ENCODE measurements at regions not wholly inside any gene's neighbourhood (a gene's known extent, or its start where the extent isn't known, plus 50 kb on each side); places are given as distances from the start of the nearest gene placed in this dataset.
"Not testable (repeated sequence)": the region's sequence is repeated elsewhere in the genome, so short reads cannot be mapped to it uniquely, and the experiment has no call there.

DNA sequence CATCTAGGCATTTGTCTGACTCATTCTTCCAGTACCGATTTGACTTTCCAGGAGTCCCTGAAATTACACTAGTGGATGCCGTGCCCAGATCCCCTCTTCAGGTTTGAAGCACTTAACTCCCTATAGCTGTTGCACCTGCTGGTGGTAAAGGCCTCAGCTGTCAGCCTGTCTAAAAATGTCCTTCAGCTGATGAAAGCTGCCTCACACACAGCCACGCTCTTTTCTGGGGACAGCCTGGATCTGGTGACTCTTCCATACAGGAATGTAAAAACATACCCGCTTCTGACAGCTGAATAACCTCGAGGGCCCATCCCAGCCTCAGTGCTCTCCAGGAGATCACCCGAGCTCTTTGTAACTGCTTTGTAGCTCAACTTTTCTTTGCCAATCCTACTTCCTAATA is 534.1 kb upstream of the GRM7 start:
- DNase-seq: no peak

DNA sequence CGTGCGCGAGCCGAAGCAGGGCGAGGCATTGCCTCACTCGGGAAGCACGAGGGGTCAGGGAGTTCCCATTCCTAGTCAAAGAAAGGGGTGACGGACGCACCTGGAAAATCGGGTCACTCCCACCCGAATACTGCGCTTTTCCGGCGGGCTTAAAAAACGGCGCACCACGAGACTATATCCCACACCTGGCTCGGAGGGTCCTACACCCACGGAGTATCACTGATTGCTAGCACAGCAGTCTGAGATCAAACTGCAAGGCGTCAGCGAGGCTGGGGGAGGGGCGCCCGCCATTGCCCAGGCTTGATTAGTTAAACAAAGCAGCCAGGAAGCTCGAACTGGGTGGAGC is 520.0 kb upstream of the GRM7 start:
- DNase-seq: not testable (repeated sequence)

DNA sequence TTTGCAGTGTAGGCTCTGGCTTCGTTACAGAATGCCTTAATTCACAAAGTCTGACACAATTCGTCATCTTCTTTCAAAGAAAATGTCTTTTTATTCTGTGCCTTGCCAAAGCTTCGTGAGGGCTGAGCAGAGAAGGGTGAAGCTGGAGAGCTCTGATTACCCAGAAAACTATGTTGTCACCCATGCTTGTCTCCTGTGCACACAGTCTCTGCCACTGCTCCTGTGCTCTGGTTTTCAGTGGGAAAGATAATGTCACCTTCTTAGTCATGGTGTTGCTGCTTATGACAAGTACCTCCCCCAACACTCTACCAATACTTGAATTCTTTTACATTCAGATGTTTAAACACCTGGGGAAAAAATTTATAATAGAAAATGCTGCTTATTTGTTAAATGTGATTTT is 509.2 kb upstream of the GRM7 start:
- no peak for DNase-seq

DNA sequence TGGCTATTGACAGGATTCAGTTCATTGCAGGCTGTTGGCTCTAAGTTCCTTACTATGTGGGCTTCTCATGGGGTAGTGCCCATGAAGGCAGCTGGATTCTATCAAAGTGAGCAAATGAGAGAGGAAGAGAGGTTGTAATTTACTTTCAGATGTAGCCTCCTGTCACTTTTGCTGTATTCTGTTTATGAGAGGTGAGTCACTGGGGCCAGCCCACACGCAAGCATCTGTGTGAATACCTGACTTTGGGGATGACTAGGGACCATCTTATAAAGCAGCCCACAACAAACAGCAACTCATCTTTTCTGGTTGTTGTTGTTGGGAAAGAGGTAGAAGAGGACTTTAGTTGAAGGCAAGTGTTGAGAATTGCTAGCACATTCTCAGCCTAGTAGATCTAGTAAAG is 506.3 kb upstream of the GRM7 start:
- DNase-seq: no peak

DNA sequence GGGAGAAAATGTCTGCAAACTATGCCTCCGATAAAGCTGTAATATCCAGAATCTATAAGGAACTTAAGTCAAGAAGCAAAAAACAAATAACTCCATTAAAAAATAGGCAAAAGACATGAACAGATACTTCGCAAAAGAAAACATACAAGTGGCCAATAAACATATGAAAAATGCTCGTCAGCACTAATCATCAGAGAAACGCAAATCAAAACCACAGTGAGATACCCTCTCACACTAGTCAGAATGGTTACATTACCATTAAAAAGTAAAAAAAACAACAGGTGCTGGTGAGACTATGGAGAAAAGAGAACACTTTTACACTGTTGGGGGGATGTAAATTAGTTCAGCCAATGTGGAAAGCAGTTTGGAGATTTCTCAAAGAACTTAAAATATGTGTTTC is 498.5 kb upstream of the GRM7 start:
- DNase-seq: no peak

DNA sequence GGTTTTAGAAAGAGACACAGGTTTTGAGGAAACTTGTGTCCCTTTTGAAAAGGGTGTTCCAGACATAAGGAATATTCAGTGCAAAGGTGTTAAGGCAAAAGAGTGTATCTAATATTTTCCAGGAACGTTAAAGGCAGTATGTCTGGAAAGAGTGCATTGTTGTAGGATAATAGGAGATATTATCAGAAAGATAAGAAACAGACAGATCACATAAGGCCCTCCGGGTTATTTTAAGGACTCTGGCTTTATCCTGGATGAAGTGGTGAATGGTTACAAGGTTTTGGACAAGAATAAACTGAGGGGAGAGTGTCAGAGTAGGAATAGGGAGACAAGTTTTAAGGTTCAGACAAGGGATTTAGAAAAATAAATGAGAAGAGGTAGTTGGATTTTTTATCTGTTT is 493.7 kb upstream of the GRM7 start:
- no peak for DNase-seq

DNA sequence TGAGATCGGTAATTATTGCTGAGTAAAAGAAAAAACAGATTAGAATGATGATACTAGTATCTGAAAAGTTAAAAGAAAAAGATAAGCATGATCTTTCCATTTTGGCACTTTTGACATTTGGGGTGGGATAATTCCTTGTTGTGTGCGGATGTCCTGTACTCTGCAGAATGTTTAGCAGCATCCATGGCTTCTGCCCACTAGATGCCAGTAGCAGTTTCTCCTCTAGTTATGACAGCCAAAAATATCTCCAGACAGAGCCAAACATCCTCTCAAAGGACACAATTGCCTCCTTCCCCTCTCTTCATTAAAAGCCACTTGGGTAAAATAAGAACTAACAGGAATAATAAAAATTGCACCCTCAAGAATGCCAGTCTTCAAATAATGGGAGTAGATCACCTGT is 468.8 kb upstream of the GRM7 start:
- DNase-seq: no peak

DNA sequence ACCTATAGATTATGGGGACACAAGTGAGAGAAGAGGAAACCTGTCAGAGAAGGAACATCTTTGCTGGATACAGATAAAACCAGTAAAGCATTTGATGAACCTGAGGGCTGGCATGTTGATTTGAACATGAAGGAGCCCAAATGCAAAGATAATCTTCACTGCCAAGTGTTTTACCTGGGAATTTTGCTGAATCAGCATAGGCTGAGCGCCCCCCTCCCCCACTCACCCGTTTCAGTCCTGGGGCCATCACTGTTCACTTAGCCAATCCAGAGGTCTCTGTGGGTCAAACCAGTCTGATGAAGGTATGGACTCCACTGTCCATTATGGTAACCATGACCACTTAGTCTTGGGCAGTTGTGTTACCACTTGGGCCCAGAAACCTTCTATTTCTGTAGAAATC is 466.0 kb upstream of the GRM7 start:
- DNase-seq: no peak

DNA sequence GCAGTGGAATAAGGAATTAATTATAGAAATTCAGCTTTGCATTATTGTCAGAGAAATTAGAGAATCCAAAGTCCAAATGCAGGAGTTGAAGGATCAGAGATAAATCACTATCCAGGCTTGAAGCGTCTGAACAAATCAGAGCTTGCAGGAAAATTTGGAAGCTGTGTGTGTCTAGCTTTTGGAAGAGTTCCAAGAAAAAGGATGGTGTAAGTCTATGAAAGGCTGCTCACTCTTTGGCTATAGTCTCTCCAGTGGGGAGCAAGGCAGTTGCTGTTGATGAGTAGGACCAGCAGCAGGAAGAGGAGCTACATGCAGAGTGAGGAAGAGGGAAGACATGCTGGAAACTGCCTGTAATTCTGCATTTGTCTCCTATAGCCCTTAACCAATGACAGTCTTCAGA is 464.3 kb upstream of the GRM7 start:
- DNase-seq: no peak

DNA sequence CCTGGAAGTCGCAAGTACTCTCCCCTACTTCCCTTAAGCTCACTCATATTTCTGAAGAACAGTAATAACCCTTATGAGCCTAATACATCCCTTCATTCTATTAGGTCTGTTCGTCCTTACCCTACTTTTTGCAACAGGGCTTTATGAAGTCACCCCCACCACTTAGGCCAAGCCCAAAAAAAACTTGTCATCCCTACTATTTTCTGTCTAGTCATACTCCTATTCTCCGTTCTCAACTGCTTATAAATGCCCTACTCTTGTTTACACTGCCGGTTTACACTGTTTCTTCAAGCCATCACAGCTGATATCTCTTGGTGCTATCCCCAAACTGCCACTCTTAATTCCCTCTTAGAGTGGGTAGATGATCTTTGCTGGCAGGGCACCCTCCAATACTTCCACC is 458.2 kb upstream of the GRM7 start:
- not testable (repeated sequence) for DNase-seq

DNA sequence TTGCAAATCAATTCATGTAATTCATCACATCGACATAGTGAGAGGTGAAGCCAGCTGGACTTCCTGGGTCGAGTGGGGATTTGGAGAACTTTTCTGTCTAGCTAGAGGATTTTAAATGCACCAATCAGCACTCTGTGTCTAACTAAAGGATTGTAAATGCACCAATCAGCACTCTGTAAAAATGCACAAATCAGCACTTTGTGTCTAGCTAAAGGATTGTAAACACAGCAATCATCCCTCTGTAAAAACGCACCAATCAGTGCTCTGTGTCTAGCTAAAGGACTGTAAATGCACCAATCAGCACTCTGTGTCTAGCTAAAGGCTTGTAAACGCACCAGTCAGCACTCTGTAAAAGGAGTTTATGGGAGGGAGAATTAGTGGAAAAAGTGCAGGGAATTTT is 454.0 kb upstream of the GRM7 start:
- not testable (repeated sequence) for DNase-seq

DNA sequence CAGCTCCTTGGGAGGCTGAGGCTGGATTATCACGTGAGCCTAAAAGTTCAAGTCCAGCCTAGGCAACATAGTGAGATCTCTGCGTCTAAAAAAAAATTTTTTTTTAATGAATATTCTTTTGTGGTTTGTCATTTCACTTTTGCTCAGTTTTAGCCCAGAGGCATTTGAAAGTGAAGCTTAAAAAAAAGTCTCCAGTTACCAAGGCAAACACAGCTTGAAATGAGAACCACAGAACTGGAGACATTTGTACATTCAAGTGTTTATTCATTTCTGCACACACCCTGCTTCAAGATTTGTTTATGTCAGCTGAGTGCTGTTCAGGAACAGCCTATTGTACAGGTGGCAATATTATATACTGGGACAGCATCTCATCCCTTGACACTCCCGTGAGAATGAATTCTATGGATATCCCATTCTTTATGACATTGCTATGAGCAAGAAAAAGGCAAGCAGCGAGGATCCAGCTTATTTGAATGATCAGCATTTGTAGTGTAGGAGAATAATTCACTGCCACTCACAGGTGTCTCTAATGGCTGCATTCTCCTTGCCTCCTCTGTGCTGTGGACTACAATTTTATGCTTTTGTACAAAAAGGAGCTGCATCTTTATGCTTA is 444.8 kb upstream of the GRM7 start:
- DNase-seq: no peak

DNA sequence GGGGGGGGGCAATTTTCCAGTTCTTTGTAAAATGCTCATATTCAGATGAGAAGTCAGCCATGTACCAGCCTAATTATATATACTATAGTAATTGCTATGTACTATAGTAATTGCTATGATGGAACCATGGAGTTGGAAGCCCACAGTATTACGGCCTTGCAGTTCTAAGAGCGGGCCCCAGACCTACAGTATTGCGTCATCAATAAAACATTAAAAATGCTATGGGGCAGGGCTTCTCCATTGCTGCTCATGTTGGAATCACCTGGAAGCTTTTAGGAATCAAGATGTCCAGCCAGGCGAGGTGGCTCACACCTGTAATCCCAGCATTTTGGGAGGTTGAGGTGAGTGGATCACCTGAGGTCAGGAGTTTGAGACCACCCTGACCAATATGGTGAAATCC is 443.7 kb upstream of the GRM7 start:
- DNase-seq: no peak

DNA sequence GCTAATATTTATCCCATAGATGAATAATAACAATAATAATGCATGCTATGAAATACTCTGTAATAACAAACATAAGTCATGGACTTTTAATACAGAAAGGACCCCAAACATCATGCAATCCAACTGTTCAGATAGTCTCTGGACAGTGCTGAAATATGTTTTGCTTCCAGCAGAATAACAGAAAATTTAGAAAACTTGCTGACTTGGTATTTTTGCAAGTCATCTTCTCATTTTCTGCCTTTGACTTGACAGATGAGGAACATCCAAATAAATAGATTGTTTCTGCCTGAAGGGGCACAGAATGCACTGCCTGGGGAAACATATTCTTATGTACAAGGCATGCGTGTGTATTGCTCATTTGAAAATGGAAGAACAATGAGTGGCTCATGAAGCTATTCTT is 442.4 kb upstream of the GRM7 start:
- no peak for DNase-seq

DNA sequence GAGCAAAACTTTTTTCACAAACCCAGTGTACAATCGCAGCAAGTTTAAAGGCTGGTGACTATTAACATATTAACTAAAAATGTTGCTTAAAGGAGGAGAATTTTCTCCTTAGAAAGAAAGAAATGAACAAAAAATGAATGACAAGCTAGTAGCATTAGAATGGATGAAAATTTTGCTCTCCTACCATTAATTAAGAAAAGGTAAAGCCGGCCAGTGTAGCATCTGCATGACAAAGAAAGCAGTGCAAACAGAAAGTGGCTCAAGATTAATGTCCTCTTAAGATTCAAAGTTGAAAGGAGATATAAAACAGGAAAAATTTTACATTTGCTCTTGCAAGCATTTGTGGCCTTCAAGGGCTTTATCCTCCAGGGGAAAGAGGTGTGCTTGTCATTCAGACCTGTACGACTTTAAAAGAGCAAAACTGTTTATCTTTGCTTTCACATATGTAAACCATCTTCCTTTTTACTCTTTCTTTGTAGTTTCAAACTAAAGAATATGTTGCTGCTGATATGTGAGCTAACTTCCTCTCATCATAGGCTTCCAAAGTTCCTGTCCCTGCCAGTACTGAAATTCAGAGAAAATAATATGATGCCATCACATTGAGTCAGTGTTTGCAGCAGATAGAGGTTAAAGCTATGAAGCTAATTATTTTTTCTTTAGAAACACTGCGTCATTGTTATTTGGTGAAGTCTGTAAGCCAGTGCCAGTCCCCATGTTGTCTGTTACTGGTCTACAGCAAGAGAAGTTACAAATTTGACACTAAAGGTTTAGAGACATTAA is 439.1 kb upstream of the GRM7 start:
- DNase-seq: no peak

DNA sequence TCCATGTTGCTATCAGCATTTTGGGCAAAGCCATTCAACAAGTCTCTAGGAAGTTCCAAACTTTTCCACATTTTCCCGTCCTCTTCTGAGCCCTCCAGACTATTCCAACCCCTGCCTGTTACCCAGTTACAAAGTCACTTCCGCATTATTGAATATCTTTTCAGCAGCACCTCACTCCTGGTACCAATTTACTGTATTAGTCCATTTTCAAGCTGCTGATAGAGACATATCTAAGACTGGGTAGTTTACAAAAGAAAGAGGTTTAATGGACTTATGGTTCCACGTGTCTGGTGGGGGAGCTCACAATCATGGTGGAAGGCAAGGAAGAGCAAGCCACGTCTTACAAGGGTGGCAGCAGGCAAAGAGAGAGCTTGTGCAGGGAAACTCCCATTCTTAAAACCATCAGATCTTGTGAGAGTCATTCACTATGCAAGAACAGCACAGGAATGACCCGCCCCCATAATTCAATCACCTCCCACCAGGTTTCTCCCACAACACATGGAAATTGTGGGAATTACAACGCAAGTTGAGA is 435.6 kb upstream of the GRM7 start:
- DNase-seq: no peak

DNA sequence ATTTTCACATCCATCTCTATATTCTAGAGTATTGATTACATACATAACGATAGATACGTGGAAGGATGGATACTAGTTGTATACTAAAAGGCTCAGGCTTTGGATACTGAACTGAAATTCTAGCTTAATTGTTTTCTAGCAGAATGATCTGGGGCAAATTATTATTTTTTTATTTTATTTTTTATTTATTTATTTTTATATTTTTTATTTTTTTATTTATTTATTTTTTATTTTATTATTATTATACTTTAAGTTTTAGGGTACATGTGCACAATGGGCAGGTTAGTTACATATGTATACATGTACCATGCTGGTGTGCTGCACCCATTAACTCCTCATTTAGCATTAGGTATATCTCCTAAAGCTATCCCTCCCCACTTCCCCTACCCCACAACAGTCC is 432.6 kb upstream of the GRM7 start:
- DNase-seq: not testable (repeated sequence)

DNA sequence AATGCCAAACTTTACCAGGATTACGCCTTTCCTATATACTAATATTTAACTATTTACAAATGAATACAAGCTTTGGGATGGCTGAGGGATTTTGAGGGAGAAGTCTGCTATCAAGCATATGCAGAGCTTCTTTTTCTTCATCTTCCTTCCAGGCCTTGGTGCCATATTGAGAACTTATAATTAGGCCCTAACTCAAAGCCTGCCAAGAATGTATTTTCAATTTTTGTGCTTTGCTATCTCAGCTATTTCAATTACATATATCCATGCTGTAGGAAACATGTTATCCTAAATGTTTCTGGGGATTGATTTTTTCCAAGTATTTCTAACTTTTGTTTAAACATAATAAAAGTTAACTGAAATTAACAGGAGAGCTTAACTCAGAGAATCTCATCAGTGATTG is 425.0 kb upstream of the GRM7 start:
- DNase-seq: no peak

DNA sequence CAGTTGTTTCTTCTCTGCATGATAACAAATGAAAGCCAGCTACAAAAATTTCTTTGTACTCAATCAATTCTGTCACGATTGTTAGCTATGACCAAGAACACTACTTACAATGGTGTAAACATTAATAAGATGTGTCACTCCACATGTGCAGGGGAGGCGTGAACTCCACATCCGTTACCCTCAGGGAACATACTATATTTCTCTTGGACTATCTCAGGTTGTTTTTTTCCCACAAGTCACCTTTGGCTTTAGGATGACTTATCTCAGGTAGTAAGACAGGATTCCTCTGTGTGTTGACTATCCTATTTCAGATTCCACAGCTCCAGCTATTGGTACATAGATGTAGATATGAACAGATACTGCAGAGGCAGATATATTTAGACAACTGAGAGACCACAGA is 423.3 kb upstream of the GRM7 start:
- no peak for DNase-seq

DNA sequence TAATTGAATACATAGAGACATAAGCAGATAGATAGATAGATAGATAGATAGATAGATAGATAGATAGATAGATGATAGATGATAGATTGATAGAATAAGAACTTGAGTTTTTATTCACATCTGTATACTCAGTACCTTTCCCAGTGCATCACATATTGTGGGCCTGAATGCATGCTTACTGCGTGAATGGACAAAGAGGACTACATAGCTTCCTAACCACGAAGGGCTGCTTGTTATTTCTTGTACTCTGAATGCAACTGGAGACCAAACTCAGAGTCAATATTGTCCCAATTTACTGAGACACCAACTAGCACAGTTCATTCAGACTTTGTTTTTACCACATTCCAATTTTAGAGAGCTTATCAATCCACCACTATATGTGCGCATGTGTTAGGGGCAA is 422.9 kb upstream of the GRM7 start:
- DNase-seq: no peak

DNA sequence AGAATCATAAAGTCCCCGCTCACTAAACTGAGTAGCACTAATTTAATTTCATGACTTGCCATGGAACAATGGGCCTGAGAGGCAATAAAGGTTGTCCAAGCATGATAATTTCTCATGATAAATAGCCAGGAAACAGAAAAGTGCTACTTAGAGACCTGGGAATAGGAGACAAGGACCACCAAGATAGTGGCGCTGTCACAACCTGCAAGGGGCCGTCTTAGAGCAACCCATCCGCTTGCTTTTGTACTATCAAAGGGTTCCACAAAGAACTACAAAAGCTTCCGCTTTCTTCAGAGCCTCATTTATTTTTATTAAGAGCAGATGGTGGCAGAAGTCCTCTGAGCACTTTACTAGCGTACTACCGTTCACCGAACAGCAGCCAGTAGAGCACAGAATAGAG is 421.7 kb upstream of the GRM7 start:
- DNase-seq: no peak

DNA sequence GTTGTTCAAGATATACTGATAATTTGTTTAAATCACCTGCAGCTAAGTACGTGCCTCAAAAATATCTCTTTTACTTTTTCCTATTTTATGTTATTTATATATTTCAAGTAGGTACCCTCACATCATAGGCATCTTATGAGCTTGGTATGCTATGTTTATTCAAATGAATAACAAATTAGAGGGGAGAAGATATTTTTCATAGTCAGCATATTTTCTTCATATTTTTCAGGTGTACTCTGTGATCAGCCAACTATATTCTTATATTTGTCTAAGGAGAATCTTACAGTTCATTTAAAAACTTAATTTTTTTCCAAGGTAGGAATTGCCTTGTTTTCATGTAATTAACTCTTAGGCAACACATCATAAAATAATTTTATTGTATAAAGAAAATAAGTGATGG is 421.1 kb upstream of the GRM7 start:
- DNase-seq: no peak

DNA sequence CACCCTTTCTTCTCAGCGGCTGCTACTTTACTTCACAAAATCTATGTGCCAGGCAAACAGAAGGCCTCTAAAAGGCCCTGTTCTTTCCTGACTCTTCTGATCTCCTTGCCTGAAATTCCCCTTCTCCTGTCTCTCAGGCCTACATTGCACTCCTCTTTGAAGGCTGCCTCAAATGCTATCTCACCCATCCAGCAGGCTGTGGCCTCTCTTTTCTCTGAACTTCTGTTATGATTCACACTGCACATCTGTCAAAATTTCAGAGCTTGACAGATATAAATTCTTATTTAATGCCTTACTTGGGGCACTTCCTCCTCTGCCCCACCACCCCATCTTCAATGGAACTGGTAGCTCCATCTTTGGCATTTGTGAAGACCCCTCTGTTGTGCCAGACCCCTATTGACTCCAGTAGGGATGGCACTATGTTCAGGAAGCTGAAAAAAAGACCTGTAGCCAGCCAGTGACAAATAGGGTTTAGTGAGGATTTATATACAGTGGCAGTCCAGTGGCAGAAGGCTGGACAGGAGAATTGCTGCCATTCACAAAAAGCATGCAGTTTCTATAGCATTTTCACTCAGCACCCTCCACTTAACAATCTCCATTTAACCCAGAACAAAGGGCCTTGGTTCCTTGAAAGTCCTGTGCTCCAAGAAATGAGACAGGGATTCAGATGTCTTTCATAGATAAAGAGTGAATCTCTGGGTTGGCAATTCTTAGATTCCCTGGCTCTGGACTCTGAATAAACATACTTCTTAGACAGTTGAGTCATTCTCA is 415.8 kb upstream of the GRM7 start:
- DNase-seq: no peak
